GM19035 (cell line): ENCODE measurements at regions not wholly inside any gene's neighbourhood (a gene's known extent, or its start where the extent isn't known, plus 50 kb on each side); places are given as distances from the start of the nearest gene placed in this dataset.

ENCODE experiments used
- ATAC-seq: cut with Tn5 transposase; IDR thresholded peaks from one replicate; pipeline ENCODE4 v1.9.1; 2021; ENCODE audit not compliant: unreplicated experiment

GRCh38 chr6:144990784-144991183, 705.6 kb downstream of the UTRN start:
- no peak for ATAC-seq

GRCh38 chr6:144993870-144994269, 708.7 kb downstream of the UTRN start:
- ATAC-seq: no peak

GRCh38 chr6:144997996-144998395, 712.9 kb downstream of the UTRN start:
- no peak for ATAC-seq

GRCh38 chr6:144999127-144999526, 714.0 kb downstream of the UTRN start:
- ATAC-seq: no peak

DNA sequence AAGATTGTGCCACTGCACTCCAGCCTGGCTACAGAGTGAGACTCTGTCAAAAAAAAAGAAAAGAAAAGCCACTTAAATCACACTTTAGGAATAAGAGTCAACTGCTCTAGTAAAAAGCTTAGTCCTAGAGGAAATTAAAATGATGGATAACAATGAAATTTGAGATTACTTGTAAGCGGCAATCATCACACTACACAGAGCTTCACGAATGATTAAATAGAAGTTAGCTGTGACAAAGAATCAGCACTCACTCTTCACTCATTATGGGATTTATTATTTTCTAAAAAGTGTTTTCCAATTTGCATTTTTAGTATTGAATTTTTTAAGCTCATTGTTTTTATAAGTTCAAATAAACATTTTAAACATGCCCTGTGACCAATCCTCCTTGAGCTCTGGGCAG, 718.0 kb downstream of the UTRN start:
- ATAC-seq: no peak

DNA sequence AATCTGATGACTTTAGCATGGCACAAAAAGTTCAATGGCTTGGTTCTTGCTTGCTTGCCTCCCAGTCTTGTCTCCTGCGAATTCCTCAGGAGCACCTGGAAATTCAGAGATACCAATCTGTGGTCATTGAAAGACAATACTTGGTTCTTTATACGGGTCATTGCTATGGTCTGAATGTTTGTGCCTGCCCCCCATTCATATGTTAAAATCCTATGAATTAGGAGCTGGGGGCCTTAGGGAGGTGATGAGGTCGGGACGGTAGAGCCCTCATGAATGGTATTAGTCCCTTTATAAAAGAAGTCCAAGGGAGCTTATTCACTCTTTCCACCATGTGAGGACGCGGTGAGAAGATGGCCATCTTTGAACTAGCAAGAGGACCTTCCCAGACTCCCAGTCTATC, 721.8 kb downstream of the UTRN start:
- no peak for ATAC-seq

DNA sequence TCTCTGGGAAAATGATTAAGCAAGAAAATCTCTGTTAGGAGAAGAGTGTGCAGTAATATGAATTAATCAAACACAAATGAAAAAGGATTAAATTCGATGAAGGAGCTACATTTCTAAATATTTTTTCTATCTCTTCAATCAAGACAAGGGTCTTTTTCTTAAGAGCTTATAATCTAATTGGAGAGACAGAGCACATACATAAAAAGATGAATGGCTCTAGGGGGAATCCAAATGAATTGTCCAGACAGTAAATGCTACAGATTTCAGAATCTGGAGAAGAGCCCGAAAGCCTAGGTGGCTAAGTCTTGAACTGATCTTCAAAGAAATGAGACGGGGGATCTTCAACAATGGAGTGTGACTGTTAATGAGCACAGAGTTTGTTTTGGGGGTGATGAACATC, 723.6 kb downstream of the UTRN start:
- no peak for ATAC-seq

GRCh38 chr6:145009711-145010110, 724.6 kb downstream of the UTRN start:
- no peak for ATAC-seq

- no peak for ATAC-seq
Measured at GRCh38 chr6:145012039-145012662, 723.2 kb downstream of the EPM2A start.

DNA sequence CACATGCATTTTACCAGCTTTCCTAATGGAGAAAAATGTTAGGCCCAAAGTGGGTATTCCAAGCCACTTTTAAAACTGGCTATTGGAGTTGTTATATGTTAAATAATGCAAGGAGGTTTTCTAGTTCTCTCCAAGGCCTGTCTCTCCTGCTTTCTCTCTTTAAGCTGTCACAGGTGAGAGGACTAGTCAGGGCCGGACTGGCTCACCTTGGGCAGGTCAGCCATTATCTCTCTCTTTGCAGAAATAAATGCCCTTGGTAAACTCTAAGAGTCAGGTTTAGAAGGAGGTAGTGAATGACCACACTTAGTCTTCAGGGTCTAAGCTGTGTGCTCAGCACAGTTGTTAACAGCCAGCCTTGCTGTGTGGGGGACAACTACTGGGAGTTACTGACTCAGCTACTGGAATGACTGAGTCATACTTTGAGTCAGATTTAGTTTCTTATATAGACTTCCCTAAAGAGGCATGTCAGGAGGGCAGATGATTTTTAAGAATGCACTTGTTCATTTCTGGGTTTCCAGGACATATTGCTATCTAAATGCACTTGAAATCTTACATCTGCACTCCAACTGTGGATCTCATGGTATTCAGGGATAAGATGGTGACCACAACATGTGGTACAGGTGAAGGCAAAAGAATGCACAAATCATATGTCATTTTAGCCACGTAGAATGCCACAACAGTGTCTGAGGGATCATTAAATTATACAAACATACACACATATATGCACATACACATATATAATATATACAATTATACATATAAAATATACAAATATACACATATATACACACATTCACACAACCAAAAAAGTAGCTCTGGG, 719.4 kb downstream of the EPM2A start:
- peak; percentile 92 for ATAC-seq

- no peak for ATAC-seq
Measured at GRCh38 chr6:145017051-145017450, 718.3 kb downstream of the EPM2A start.

DNA sequence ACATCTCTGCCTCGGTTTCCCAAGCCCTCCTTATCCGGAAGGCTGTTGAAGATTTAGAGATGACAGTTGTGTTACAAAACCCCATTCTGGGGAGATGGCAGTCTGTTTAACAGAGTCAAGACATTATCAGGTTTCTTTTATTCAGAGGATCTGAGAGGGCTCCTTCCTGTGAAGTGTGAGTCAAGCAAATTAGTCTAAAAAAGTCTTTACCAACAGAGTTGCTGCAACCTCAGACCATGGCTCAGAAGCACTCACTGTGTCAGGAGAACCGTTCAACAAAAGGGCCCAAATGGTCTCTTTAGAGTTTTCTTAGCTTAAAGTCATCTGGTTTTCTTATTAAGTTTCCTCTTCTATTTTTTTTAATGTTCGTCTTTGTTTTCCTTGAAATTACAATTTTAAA, 717.8 kb downstream of the EPM2A start:
- ATAC-seq: no peak

DNA sequence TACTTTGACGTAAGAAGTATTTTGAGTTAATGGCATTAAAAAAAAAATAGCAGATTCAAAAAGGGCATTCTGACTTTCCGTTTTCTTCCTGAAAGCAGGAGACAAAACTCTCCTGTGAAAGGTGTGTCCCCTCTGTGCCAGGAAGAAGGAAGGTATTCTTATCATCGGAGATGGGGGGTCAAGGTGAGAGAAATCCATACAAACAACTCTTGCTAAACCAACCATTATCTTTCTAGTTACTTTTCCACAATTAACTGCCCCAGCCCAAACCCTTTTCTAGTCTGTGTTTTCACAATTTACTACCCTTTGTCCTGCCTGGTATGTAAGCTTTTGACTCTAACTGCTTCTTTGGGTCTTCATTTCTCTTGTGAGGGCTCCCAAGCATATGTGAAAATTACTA, 717.3 kb downstream of the EPM2A start:
- no peak for ATAC-seq

GRCh38 chr6:145020114-145020513, 715.2 kb downstream of the EPM2A start:
- no peak for ATAC-seq

- no peak for ATAC-seq
Measured at GRCh38 chr6:145020543-145020942, 714.8 kb downstream of the EPM2A start.

DNA sequence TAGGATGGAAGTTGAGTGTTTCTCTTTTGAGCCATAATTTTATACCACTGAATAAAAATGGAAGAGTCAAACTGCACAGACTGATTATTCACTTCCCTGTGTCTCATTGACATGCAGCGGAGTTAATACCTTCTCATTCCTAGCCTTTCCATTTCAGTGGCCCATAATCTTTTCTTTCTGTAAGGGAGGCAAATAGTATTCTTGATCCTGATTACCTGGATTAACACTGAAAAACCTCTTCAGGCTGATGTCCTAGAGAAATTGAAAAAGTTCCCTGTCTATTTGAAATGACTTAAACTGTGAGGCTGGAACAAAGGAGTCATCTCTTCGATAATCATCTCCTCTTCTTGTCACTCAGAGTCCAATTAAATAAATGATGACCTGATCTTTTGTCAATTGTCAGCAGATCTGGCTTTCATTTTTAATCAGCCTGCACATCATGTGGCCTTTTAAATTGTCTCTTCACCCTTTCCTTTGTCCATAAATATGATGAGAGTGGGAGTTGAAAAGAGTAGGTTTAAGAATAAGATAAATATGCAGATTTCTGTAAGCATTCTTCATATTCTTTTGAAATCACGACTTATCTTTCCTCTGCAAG, 713.0 kb downstream of the EPM2A start:
- ATAC-seq: no peak

DNA sequence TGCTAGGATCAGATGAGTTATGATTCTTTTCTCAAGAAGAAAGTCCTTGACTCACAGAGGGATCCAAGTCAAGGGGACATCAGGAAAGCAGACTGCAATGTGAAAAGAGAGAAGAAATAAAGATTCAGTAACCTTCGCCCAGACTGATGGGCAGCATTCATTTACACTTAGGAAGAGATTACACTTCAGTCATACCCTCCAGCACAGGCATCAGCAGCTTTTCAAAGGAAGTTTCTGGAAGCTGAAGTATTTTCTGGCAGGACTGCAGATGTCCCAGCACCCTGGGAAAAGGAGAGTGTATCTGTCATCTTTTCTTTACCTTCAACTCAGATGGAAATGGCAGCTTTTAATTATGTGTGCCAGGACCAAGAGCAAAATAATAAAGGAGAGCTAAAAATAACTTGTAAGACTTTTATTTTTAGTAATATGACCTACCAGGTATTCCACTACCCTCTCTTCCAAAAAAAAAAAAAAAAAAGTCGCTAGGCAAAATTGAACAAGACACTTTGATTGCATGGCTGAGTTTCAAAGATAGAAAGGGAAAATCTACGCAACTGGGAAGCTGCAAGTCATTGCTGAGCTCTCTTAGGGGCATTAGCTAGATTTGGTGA, 712.1 kb downstream of the EPM2A start:
- no peak for ATAC-seq

GRCh38 chr6:145025488-145025887, 709.8 kb downstream of the EPM2A start:
- ATAC-seq: no peak

GRCh38 chr6:145026267-145026679, 709.0 kb downstream of the EPM2A start:
- no peak for ATAC-seq

DNA sequence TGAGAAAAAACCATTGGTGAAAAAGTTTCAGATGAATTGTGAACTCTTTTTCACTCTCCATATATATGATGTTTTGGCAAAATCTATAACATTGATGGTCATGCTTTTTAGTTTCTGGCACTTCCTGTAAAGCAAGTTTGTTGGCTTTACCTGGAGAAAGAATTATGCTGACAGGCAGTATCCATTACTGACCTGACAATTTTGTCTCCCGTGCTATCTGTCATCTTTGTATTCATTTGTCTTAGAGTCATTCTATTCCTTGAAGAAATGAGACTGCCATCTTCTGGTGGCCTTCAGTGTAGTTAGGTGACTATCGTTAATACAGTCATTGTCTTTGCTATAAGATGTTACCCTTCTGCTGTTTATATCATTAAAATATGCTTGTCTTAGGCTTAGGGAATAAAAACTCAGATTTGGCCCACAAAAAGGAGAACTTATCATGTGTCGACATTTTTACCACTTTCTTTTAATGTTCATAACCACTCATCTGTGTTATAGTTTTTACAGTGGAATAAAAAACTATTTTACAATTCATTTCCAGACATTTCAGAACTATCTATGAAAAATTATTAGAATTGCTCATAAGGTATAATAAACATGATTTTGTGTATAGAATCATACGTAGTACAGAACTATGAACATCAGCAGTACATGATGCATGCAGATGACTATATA, 707.0 kb downstream of the EPM2A start:
- peak; percentile 86 for ATAC-seq

DNA sequence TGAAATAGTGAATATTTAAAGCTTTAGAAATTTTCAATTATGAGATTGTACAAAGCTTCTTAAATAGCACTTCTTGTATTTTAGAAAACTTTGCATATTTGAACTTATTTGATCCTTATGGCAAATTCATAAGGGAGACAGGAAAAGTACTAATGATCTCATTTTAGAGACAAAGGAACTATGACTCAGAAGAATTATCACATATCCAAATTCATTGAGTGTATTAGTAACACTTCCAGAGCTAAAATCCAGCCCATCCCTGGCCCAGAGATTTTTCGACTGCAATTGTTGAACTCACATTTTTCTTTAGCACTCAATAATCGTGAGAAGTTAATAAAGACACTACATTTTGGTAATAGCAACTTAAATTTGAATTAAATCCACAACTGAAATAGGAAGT, 704.3 kb downstream of the EPM2A start:
- ATAC-seq: no peak
